ENCODE measurements at regions not wholly inside any gene's neighbourhood (a gene's known extent, or its start where the extent isn't known, plus 50 kb on each side); places are given as distances from the start of the nearest gene placed in this dataset.

GRCh38 chr18:41644466-41644865 lies 310.6 kb upstream of the PIK3C3 start:
- no peak for TF ChIP-seq BHLHE40 (IDR thresholded peaks at IDR 0.05; ENCODE audit: borderline replicate concordance)
- TF ChIP-seq FOXA1 (IDR thresholded peaks at IDR 0.05) = no peak
- no peak for TF ChIP-seq SP1 (IDR thresholded peaks at IDR 0.05)
- no peak for TF ChIP-seq ARNT (IDR thresholded peaks at IDR 0.05)
- TF ChIP-seq FOXM1 (IDR thresholded peaks at IDR 0.05; ENCODE audit: borderline replicate concordance) = no peak
- no peak for TF ChIP-seq SUZ12 (IDR thresholded peaks at IDR 0.05)
- no peak for TF ChIP-seq ZNF384 (IDR thresholded peaks at IDR 0.05)
- TF ChIP-seq TARDBP (IDR thresholded peaks at IDR 0.05) = no peak
- no peak for TF ChIP-seq L3MBTL2 (conservative IDR thresholded peaks at IDR 0.05)
- no peak for TF ChIP-seq ELF4 (IDR thresholded peaks at IDR 0.05)
- no peak for TF ChIP-seq LEF1 (IDR thresholded peaks at IDR 0.05; ENCODE audit: borderline replicate concordance)
- TF ChIP-seq NFRKB (IDR thresholded peaks at IDR 0.05) = no peak

Measured in HEK293T (cell line).